ENCODE measurements at regions not wholly inside any gene's neighbourhood (a gene's known extent, or its start where the extent isn't known, plus 50 kb on each side); places are given as distances from the start of the nearest gene placed in this dataset.
"Not testable (repeated sequence)": the region's sequence is repeated elsewhere in the genome, so short reads cannot be mapped to it uniquely, and the experiment has no call there.

GRCh38 chr18:4797002-4797685 is 342.0 kb upstream of the DLGAP1 start:
- DNase-seq (ENCODE audit: low read depth in 3 of 3, low spot score in 1 of 3): no peak

GRCh38 chr18:4789506-4789905 is 334.4 kb upstream of the DLGAP1 start:
- no peak for DNase-seq (ENCODE audit: low read depth in 3 of 3, low spot score in 1 of 3)

- DNase-seq (ENCODE audit: low read depth in 3 of 3, low spot score in 1 of 3): no peak
Measured at GRCh38 chr18:4781873-4782272, 326.8 kb upstream of the DLGAP1 start.

- DNase-seq (ENCODE audit: low read depth in 3 of 3, low spot score in 1 of 3): no peak
Measured at GRCh38 chr18:4765401-4765800, 310.3 kb upstream of the DLGAP1 start.

DNA sequence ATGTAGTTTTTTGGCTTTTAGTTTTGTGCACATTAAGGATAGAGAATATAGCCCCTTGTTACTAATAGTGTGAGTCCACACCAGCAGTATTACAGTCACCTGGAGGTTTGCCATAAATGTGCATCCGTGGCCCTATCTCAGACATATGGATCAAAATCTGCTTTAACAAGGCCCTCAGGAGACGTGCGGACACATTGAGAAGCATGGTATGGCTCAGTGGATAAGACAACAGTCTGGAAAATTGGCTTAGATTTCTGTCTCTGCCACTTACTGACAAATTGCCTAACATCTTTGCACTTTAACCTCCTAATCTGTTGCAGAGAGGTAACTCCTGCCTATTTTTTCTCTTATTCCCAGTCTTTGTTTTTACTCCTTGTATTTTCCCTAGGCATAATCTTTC is 307.2 kb upstream of the DLGAP1 start:
- no peak for DNase-seq (ENCODE audit: low read depth in 3 of 3, low spot score in 1 of 3)

DNA sequence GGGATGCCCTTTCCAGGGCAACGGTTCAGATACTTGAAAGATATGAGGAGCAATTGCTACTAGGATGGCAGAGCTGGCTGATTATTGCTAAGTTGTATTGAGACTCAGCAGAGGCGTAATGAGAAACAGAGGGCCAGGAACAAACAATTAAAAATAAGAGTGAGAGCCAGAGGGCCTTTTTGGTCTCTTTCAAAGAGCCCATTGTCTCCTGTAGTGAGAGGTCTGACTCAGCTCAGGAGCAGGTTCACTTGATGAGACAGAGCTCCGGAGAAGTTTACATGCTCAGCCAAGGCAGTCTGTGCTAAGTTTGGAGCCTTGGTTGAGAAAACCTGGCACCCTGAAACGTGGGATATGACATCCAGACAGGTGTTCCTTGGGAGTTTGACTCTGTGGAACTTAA is 303.9 kb upstream of the DLGAP1 start:
- no peak for DNase-seq (ENCODE audit: low read depth in 3 of 3, low spot score in 1 of 3)

- DNase-seq (ENCODE audit: low read depth in 3 of 3, low spot score in 1 of 3): no peak
Measured at GRCh38 chr18:4755848-4756247, 300.7 kb upstream of the DLGAP1 start.

DNA sequence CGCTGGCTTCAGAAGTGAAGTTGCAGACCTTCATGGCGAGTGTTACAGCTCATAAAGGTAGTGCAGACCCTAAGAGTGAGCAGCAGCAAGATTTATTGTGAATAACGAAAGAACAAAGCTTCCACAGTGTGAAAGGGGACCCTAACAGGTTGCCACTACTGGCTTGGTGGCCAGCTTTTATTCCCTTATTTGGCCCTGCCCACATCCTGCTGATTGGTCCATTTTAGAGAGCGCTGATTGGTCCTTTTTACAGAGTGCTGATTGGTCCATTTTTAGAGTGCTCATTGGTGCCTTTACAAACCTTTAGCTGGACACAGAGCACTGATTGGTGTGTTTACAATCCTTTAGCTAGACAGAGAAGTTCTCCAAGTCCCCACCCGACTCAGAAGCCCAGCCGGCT is 298.0 kb upstream of the DLGAP1 start:
- DNase-seq (ENCODE audit: low read depth in 3 of 3, low spot score in 1 of 3): not testable (repeated sequence)

DNA sequence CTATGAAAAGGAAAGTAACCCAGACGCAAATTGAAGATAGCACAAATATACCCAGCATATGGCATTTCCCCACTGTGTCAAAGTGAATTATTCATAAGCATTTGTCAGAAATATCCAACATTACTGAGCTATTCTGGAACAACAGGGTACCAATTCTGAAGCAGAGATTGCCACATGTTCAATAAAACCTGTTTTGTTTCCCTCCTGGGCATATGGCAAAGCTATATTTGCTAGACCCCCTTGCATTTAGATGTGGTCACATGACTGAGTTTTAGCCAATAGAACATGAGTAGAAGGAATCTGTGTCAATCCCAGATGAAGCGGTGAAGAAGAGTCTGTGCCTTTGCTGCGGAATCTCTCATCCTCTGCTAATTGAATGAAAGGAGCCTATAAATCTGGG is 296.4 kb upstream of the DLGAP1 start:
- no peak for DNase-seq (ENCODE audit: low read depth in 3 of 3, low spot score in 1 of 3)

GRCh38 chr18:4750393-4751346 is 295.6 kb upstream of the DLGAP1 start:
- DNase-seq (ENCODE audit: low read depth in 3 of 3, low spot score in 1 of 3): no peak

- DNase-seq (ENCODE audit: low read depth in 3 of 3, low spot score in 1 of 3): no peak
Measured at GRCh38 chr18:4748975-4749374, 293.9 kb upstream of the DLGAP1 start.

- DNase-seq (ENCODE audit: low read depth in 3 of 3, low spot score in 1 of 3): no peak
Measured at GRCh38 chr18:4734903-4735302, 279.8 kb upstream of the DLGAP1 start.

DNA sequence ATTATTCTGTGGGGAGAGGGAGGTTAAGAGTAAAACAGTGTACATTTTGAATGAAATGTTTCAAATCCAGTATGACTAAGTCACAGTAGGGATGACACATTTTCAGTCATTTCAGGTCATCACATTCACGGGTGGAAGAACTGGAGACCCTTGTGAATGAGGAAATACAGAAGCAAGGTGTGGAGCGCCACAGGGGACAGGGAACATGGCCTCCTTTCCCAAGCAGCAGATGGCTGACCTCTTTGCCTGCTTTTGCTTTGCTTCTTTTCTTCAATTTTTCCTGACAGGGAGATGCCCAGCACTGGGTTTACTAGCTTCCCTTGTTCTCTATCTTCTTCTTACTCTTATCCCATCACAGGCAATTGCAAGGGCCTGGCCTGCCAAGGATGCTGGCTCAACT is 278.9 kb upstream of the DLGAP1 start:
- DNase-seq (ENCODE audit: low read depth in 3 of 3, low spot score in 1 of 3): no peak

DNA sequence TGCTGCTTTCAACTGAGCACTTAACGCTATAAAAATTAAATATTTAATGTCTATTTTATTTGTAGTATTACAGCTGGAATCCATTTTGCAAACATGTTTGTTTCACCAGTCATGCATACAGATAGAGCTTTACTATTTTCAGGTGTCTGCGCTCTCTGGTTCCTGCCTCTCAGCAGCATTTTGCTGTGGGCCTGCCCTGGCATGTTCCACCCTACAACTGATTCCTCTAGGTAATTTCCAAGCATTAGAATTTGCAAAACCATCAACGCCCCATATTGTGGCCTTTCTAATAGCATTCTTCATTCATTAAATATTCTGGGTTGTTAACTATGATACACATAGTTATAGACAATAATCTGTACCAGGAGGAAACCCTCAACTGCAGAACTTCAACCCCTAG is 266.4 kb upstream of the DLGAP1 start:
- no peak for DNase-seq (ENCODE audit: low read depth in 3 of 3, low spot score in 1 of 3)

DNA sequence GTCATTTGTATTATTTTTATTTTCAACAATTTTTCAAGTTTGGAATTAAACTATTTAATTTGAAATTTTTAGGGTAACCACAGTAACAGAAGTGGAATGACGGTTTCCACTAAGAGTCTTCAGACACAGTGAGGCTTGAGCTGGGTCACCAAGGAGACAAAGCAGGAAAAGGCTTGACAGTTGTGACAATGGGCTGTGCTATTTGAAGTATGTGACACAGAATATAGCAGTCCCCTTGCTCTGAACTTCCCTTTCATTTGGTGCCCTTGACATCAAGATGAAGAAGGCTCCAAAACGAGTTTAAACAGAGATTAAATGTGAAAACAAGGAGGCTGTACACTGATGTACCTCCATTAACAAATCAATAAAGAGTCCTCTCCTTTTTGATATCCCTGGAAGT is 265.4 kb upstream of the DLGAP1 start:
- DNase-seq (ENCODE audit: low read depth in 3 of 3, low spot score in 1 of 3): no peak

- DNase-seq (ENCODE audit: low read depth in 3 of 3, low spot score in 1 of 3): no peak
Measured at GRCh38 chr18:4705894-4706293, 250.8 kb upstream of the DLGAP1 start.

- no peak for DNase-seq (ENCODE audit: low read depth in 3 of 3, low spot score in 1 of 3)
Measured at GRCh38 chr18:4704781-4705180, 249.7 kb upstream of the DLGAP1 start.

DNA sequence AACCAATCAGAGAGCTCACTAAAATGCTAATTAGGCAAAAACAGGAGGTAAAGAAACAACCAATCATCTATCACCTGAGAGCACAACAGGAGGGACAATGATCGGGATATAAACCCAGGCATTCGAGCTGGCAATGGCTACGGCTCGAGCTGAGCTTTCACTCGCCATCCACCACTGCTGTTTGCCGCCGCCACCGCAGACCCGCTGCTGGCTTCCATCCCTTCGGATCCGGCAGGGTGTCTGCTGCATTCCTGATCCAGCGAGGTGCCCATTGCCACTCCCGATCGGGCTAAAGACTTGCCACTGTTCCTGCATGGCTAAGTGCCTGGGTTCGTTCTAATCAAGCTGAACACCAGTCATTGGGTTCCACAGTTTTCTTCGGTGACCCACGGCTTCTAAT is 236.7 kb upstream of the DLGAP1 start:
- DNase-seq (ENCODE audit: low read depth in 3 of 3, low spot score in 1 of 3): no peak

DNA sequence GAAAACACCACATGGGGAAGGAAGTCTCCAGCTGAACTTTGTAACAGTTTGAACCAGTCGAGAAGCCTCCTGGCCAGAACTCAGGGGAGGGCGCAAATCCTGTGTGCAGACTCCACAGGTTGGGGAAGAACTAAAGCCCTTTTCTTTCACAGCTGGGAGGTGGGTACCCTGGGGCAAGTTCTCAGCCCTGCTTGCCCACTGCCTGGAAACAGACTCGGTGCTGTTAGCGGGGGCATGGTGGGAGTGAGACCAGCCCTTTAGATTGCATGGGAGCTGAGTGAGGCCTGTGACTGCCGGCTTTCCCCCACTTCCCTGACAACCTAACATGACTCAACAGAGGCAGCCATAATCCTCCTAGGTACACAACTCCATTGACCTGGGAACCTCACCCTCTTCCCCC is 223.6 kb upstream of the DLGAP1 start:
- not testable (repeated sequence) for DNase-seq (ENCODE audit: low read depth in 3 of 3, low spot score in 1 of 3)

- DNase-seq (ENCODE audit: low read depth in 3 of 3, low spot score in 1 of 3): no peak
Measured at GRCh38 chr18:4677006-4677405, 221.9 kb upstream of the DLGAP1 start.

GRCh38 chr18:4672162-4672561 is 217.1 kb upstream of the DLGAP1 start:
- DNase-seq (ENCODE audit: low read depth in 3 of 3, low spot score in 1 of 3): no peak

DNA sequence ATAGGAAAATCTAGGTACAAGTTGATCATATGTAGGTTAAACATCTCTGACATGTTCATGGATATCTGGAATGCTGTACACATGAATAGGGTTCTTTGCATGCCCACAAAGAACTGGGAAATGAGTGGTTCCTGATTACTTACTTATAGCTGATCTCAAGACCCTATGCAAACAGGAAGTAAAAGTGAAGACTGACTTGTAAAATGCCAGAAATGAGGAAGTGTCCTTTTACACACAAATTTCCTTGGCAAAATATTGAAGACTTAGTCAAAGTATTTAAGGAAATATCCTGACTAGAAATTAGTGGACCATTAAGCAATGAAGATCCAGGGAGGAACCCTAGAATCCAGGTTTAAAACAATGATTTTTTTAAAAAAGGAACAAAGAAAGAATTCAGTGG is 203.7 kb upstream of the DLGAP1 start:
- no peak for DNase-seq (ENCODE audit: low read depth in 3 of 3, low spot score in 1 of 3)

DNA sequence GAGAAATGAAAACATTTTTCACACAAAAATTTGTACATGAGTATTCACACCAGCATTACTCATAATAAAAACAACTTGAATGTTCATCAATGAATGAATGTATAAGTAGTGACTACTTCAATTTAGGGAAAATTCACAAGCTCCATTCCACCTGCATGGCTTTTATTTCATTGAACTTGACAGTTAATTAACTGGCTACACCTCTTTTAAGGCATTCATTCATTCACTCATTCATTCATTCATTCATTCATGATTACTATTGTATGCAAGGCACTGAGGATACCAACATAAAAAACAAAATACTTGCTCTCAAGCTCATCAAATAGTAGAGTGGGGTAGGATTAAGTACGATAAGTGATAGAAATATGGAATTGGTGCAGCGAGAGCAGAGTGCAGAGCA is 198.3 kb upstream of the DLGAP1 start:
- no peak for DNase-seq (ENCODE audit: low read depth in 3 of 3, low spot score in 1 of 3)

Measured in stimulated activated CD4-positive, alpha-beta T cell treated with anti-CD3 and anti-CD28 coated beads, TNF-alpha, amount 100 ng/mL, for 1 hour (primary cell).